ENCODE measurements at regions not wholly inside any gene's neighbourhood (a gene's known extent, or its start where the extent isn't known, plus 50 kb on each side); places are given as distances from the start of the nearest gene placed in this dataset.

DNA sequence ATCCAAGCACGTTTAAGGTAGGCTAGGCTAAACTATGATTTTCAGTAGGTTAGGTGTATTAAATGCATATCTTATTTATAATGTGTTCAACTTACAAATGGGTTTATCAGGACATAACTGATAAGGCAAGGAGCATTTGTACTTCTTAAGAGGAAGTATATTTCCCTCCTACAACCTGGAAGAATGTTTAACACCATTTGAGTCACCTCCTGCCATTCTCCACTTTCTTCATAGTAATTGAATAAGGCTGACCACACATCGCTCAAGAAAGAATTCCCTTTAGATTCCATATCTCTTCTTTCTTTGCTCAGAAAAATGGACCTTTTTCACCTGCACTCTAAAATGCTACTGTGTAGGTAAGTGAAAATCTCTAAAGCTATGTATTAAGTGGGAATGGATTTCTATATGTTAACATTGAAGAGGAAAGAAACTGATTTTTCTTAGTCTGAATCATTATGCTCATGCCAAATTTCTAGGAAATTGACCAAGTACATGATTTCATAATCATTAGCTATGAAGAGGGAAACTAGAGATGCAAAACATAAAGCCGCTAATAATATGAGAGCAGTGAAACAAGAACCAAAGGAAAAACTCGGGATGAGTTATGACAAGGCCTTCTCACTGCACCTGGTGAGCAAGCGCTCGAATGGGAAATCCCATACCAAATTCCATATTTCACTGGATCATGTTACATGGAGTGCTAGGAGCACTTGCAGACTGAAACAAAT, 210.4 kb downstream of the ALDH8A1 start:
- TF ChIP-seq ZFX (CRISPR knock-in tag; IDR thresholded peaks at IDR 0.05), result no peak
- no peak for TF ChIP-seq NR2C2 (CRISPR knock-in tag; IDR thresholded peaks at IDR 0.05)
- no peak for TF ChIP-seq NR2C2 (tag; IDR thresholded peaks at IDR 0.05)
- TF ChIP-seq, protein P1, sequence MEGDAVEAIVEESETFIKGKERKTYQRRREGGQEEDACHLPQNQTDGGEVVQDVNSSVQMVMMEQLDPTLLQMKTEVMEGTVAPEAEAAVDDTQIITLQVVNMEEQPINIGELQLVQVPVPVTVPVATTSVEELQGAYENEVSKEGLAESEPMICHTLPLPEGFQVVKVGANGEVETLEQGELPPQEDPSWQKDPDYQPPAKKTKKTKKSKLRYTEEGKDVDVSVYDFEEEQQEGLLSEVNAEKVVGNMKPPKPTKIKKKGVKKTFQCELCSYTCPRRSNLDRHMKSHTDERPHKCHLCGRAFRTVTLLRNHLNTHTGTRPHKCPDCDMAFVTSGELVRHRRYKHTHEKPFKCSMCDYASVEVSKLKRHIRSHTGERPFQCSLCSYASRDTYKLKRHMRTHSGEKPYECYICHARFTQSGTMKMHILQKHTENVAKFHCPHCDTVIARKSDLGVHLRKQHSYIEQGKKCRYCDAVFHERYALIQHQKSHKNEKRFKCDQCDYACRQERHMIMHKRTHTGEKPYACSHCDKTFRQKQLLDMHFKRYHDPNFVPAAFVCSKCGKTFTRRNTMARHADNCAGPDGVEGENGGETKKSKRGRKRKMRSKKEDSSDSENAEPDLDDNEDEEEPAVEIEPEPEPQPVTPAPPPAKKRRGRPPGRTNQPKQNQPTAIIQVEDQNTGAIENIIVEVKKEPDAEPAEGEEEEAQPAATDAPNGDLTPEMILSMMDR (IDR thresholded peaks at IDR 0.05 in 2 of 3, conservative IDR thresholded peaks at IDR 0.05 in 1 of 3; ENCODE audit: insufficient read depth in 2 of 3, low read depth in 1 of 3, low read length in 3 of 3), result no peak
- TF ChIP-seq, protein P2, sequence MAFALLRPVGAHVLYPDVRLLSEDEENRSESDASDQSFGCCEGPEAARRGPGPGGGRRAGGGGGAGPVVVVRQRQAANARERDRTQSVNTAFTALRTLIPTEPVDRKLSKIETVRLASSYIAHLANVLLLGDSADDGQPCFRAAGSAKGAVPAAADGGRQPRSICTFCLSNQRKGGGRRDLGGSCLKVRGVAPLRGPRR (CRISPR knock-in tag; IDR thresholded peaks at IDR 0.05), result no peak
- TF ChIP-seq, protein P3, sequence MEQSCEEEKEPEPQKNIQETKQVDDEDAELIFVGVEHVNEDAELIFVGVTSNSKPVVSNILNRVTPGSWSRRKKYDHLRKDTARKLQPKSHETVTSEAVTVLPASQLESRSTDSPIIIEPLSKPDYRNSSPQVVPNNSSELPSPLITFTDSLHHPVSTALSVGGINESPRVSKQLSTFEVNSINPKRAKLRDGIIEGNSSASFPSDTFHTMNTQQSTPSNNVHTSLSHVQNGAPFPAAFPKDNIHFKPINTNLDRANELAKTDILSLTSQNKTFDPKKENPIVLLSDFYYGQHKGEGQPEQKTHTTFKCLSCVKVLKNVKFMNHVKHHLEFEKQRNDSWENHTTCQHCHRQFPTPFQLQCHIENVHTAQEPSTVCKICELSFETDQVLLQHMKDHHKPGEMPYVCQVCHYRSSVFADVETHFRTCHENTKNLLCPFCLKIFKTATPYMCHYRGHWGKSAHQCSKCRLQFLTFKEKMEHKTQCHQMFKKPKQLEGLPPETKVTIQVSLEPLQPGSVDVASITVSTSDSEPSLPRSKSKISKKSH (CRISPR knock-in tag; IDR thresholded peaks at IDR 0.05), result no peak
- TF ChIP-seq POLR2G (IDR thresholded peaks at IDR 0.05; ENCODE audit: low read depth, low read length), result no peak
- TF ChIP-seq, protein P4, sequence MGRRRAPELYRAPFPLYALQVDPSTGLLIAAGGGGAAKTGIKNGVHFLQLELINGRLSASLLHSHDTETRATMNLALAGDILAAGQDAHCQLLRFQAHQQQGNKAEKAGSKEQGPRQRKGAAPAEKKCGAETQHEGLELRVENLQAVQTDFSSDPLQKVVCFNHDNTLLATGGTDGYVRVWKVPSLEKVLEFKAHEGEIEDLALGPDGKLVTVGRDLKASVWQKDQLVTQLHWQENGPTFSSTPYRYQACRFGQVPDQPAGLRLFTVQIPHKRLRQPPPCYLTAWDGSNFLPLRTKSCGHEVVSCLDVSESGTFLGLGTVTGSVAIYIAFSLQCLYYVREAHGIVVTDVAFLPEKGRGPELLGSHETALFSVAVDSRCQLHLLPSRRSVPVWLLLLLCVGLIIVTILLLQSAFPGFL (CRISPR knock-in tag; IDR thresholded peaks at IDR 0.05), result no peak
- no peak for TF ChIP-seq ZNF696 (CRISPR knock-in tag; conservative IDR thresholded peaks at IDR 0.05)
- no peak for TF ChIP-seq POLR2A (conservative IDR thresholded peaks at IDR 0.05)
- no peak for TF ChIP-seq CEBPB (tag; IDR thresholded peaks at IDR 0.05)
- TF ChIP-seq HDAC6 (IDR thresholded peaks at IDR 0.05; ENCODE audit: low read depth, low read length), result no peak
- TF ChIP-seq ETV1 (tag; conservative IDR thresholded peaks at IDR 0.05; ENCODE audit: low read depth), result no peak
- TF ChIP-seq KLF16 (IDR thresholded peaks at IDR 0.05), result no peak
